Medulla oblongata (tissue), 1 donor: ENCODE measurements at regions not wholly inside any gene's neighbourhood (a gene's known extent, or its start where the extent isn't known, plus 50 kb on each side); places are given as distances from the start of the nearest gene placed in this dataset.
"Not testable (repeated sequence)": the region's sequence is repeated elsewhere in the genome, so short reads cannot be mapped to it uniquely, and the experiment has no call there.

Experiments used
- DNase-seq: peaks from one replicate; pipeline ENCODE4 v3.0.0-alpha.2; 2015; ENCODE audit errors: extremely low spot score

- no peak for DNase-seq
Observed at GRCh38 chr10:89949496-89949895, 248.1 kb downstream of the KIF20B start.

GRCh38 chr10:89952325-89952724, 250.9 kb downstream of the KIF20B start:
- no peak for DNase-seq

- no peak for DNase-seq
Observed at GRCh38 chr10:89952751-89953150, 251.4 kb downstream of the KIF20B start.

GRCh38 chr10:89954061-89954460, 252.7 kb downstream of the KIF20B start:
- DNase-seq, result no peak

- DNase-seq, result no peak
Observed at GRCh38 chr10:89954787-89955566, 253.6 kb downstream of the KIF20B start.

- no peak for DNase-seq
Observed at GRCh38 chr10:89959433-89960110, 258.2 kb downstream of the KIF20B start.

- DNase-seq, result no peak
Observed at GRCh38 chr10:89963451-89964102, 262.2 kb downstream of the KIF20B start.

- no peak for DNase-seq
Observed at GRCh38 chr10:89966211-89966610, 264.8 kb downstream of the KIF20B start.

- DNase-seq, result no peak
Observed at GRCh38 chr10:89973326-89973725, 271.9 kb downstream of the KIF20B start.

GRCh38 chr10:89975071-89975470, 273.7 kb downstream of the KIF20B start:
- no peak for DNase-seq

GRCh38 chr10:89975771-89976170, 274.4 kb downstream of the KIF20B start:
- no peak for DNase-seq

GRCh38 chr10:89978081-89978480, 276.7 kb downstream of the KIF20B start:
- DNase-seq, result peak; percentile 18

GRCh38 chr10:89979726-89980125, 278.3 kb downstream of the KIF20B start:
- no peak for DNase-seq

GRCh38 chr10:89980166-89980565, 278.8 kb downstream of the KIF20B start:
- no peak for DNase-seq

- DNase-seq, result no peak
Observed at GRCh38 chr10:89981891-89982290, 280.5 kb downstream of the KIF20B start.

- DNase-seq, result no peak
Observed at GRCh38 chr10:89985446-89985845, 284.1 kb downstream of the KIF20B start.

- DNase-seq, result not testable (repeated sequence)
Observed at GRCh38 chr10:89988361-89988760, 287.0 kb downstream of the KIF20B start.

- no peak for DNase-seq
Observed at GRCh38 chr10:89992575-89992974, 291.2 kb downstream of the KIF20B start.

GRCh38 chr10:90007226-90007625, 305.8 kb downstream of the KIF20B start:
- no peak for DNase-seq

- DNase-seq, result not testable (repeated sequence)
Observed at GRCh38 chr10:90011281-90011680, 309.9 kb downstream of the KIF20B start.

GRCh38 chr10:90018819-90019218, 317.4 kb downstream of the KIF20B start:
- no peak for DNase-seq

- no peak for DNase-seq
Observed at GRCh38 chr10:90020506-90020905, 319.1 kb downstream of the KIF20B start.

GRCh38 chr10:90023950-90024349, 322.6 kb downstream of the KIF20B start:
- DNase-seq, result no peak
